ENCODE measurements at regions not wholly inside any gene's neighbourhood (a gene's known extent, or its start where the extent isn't known, plus 50 kb on each side); places are given as distances from the start of the nearest gene placed in this dataset.

DNA sequence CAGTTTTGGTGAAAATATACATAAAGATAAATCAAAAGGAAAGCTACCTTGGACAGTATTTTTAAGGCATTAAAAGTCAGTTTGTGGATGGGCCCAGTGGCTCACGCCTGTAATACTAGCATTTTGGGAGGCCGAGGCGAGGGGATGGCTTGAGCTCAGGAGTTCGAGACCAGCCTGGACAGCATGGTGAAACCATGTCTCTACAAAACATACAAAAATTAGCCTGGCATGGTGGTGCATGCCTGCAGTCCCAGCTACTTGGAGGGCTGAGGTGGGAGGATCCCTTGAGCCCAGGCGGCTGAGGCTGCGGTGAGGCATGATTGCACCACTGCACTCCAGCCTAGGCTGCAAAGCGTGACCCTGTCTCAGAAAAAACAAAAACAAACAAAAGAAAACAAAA is 1253.8 kb downstream of the MRPL39 start:
- TF ChIP-seq POLR2A (IDR thresholded peaks at IDR 0.05; ENCODE audit: low read depth, low read length) (no peak), POLR2AphosphoS5 (IDR thresholded peaks at IDR 0.05; ENCODE audit: insufficient read depth, low read depth, low read length) (no peak)

Data from endothelial cell of umbilical vein (primary cell).